H7 (cell line): ENCODE measurements at regions not wholly inside any gene's neighbourhood (a gene's known extent, or its start where the extent isn't known, plus 50 kb on each side); places are given as distances from the start of the nearest gene placed in this dataset.

Experiments used
- DNase-seq: peaks from one replicate; pipeline ENCODE4 v3.0.0; 2012
- H3K27me3 ChIP-seq: 2 replicates; pipeline ENCODE4 v1.6.0; 2011; ENCODE audit warnings: mild to moderate bottlenecking, low read length; ENCODE audit not compliant: control insufficient read depth, insufficient read depth
- H3K36me3 ChIP-seq: replicated peaks from 2 replicates; pipeline ENCODE4 v1.5.1; 2011; ENCODE audit warnings: low read length; ENCODE audit not compliant: control insufficient read depth, insufficient read depth
- H3K4me3 ChIP-seq: 2 replicates; pipeline ENCODE4 v1.5.1; 2011; ENCODE audit warnings: low read depth, mild to moderate bottlenecking, control low read depth, low read length, moderate library complexity; ENCODE audit not compliant: insufficient read depth

DNA sequence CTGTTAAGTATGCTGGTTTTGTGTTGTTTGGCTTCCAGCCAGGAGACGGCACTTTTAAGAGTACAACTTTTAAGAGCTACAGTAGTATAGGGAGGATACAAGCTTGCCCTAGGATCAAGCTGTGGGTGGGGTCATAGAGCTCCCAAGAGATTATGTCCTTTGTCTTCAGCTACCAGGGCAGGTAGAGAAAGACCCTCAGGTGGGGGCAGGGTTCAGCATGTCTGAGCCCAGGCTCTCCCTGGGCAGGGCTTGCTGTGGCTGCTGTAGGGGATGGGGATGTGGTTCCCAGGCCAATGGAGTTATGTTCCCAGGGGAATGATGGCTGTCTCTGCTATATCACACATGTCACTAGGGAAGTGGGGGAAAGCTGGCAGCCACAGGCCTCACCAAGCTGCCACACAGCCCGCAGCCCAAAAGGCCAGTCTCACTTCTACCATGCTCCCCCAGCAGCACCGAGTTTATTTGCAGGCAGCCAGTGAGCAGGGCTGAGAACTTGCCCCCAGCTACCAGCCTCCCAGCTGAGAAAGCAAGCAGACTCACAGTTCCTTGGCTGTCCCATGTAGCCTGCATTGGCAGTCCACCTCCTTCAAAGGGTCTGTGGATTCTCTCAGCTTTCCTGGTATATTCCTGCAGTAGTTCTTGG is 105.7 kb upstream of the ERBB4 start:
- DNase-seq, result no peak
- Histone ChIP-seq H3K36me3 (no peaks in the 10 kb centered on the region), H3K27me3 (no peaks in the 10 kb centered on the region), H3K4me3 (no peak overlapping the region)

DNA sequence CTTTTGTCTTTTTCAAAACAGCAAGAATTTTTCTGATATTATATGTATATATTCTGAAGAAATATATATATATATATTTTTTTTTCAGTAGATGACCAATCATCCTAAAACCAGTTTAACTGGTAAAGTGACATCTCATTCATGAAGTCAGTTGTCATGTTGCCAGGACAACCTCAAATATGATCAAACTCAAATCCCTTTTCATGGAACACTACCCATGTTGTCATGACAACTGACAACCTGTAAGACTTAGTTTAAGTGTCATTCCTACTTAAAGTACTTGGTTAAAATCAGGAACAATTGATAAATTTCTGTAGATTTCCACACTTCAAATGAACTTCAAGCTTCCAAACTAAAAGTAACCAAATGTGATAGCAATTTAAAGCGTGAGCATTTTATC is 101.8 kb upstream of the ERBB4 start:
- no peak overlapping the region for H3K4me3 ChIP-seq

DNA sequence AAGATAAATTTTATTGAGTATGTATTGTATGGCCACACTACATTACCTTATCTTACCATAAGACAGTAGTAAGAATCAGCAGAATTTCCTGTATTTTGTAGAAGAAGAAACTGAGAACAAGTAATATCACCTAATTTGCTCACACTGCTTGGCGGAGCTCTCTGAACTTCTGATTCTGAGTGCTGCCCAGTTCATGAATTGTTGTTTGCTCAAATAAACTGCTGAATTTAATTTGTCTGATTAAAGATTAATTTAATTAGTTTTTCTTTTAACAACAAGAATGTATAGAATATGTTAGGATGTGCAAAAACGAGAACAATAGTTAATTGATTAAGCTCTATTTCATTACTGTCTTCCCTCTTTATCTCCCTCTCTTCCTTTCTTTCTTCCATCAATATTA is 100.1 kb upstream of the ERBB4 start:
- Histone ChIP-seq H3K4me3 (no peak overlapping the region), H3K27me3 (no peaks in the 10 kb centered on the region), H3K36me3 (no peaks in the 10 kb centered on the region)
- no peak for DNase-seq

More for the DNA sequence above, 101.8 kb upstream of the ERBB4 start:
- no peak for DNase-seq
- no peaks in the 10 kb centered on the region for H3K36me3 ChIP-seq
- no peaks in the 10 kb centered on the region for H3K27me3 ChIP-seq

DNA sequence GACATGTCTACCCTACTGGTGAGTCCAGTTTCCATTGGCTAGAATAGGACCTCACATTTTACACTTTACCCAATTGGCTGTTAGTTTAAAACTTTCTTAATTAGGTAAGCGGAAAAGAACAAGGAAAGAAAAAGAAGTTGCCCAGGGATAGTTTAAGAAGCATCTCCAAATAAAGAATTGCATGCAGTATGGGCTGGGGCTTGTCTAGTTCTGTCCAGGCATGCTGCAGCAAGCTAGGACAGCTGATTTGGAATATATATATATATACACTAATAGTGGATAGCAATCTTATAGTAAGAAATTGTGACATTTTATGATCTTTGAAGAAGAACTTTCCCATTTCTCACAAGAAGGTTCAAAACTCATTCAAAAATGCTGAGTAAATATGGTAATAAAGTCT is 90.0 kb upstream of the ERBB4 start:
- Histone ChIP-seq H3K4me3 (no peak overlapping the region), H3K36me3 (no peaks in the 10 kb centered on the region), H3K27me3 (no peaks in the 10 kb centered on the region)
- DNase-seq, result no peak

DNA sequence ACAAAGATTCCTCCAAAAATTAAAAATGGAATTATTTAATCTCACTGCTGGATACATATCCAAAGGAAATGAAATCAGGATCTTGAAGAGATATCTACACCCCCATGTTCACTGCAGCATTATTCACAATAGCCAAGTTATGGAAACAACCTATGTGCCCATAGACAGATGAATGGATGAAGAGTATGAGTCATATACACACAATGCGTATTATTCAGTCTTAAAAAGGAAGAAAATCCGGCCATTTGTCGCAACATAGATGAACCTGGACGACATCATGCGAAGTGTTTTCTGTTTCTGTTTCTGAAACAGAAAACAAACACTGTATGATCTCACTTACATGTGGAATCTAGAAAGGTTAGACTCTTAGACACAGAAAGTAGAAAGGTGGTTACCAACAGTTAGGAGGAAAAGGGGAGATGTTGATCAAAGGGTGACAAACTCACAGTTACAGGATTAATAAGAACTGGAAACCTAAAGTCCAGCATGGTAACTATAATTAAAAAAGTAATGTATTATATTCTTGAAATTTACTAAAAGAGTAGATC is 87.8 kb upstream of the ERBB4 start:
- Histone ChIP-seq H3K4me3 (no peak overlapping the region), H3K36me3 (no peaks in the 10 kb centered on the region), H3K27me3 (no peaks in the 10 kb centered on the region)
- DNase-seq, result no peak

DNA sequence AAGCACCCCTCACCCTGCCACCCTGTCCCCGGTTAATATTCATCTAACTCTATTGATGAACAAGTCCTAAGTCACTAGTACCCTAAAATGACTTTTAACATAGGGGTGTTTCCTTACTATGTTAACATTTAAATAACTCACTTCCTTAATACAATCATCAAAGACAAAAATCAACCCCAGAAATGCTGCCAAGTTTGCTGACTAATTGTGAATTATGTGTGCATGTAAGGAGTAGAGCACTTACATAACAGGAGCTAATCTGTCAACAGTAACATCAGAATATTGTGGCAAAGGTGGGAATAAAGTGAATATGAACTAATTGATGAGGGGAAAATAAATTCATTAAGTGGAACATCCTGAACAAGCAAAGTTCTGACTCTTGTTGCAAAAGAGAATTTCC is 81.4 kb upstream of the ERBB4 start:
- Histone ChIP-seq H3K36me3 (no peaks in the 10 kb centered on the region), H3K4me3 (no peak overlapping the region)
- DNase-seq, result no peak

DNA sequence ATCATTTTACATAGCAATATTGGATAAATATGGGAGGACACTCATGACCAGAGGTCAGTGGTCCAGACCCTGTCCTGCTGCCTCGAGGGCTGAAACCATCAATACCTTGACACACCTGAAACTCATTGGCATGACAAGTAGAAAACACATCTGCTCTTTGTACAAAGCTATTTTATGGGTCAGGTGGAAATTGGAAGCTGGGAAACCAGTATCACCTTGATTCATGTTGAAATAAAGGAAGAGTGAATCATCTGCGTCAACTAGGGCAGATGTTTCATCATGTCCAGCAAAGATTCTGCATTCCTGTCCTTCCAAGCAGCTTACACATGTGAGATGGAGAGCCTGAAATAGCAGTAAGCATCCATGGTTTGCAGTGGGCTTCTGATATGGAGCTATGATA is 80.0 kb upstream of the ERBB4 start:
- Histone ChIP-seq H3K27me3 (no peaks in the 10 kb centered on the region), H3K4me3 (no peak overlapping the region), H3K36me3 (no peaks in the 10 kb centered on the region)
- no peak for DNase-seq

More for the DNA sequence above, 81.4 kb upstream of the ERBB4 start:
- no peaks in the 10 kb centered on the region for H3K27me3 ChIP-seq

DNA sequence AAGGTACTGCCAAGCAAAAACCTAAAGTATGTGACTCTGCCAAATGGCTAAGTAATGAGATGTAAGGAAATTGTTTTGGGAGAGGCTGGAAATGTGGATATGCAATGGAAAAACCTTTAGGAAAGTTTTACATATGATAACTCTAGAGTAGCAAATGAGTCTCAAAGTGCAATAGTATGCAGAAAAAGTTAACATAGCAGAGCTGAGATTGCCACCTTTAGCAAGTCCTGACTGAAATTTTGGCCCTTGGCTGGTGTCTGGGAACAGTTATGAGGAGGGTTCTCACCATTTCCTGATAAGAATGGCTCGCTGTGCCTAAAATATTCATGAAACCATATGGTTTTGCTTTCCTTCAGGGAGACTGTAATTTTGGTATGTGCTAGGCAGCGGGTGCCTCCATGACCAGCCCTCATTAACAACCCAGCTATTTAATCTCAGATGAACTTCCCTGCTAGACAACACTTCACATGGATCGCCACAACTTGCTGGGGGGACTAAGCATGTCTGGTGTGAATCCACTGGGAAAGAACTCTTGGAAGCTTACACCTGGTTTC is 72.3 kb upstream of the ERBB4 start:
- DNase-seq, result no peak
- Histone ChIP-seq H3K36me3 (no peaks in the 10 kb centered on the region), H3K27me3 (no peaks in the 10 kb centered on the region), H3K4me3 (no peak overlapping the region)

DNA sequence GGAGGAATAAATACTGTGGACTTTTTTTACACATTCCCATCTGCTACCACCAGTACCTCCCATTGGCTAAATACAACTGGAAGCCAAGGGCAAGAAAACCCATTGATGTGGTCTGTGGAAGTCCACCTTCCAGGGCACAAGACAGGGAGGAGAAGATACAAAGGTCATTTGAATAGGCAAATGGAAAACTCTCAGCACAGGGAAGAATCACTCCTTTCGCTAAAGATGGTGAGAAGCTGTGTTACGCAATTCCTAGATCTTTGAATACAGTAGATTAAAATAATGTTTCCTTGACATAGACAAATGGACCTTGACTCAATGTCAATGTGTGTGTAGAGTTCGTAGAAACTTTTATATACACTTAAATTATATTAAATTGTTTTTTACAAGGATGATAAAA is 70.9 kb upstream of the ERBB4 start:
- H3K27me3 ChIP-seq, result no peaks in the 10 kb centered on the region
- H3K36me3 ChIP-seq, result no peaks in the 10 kb centered on the region
- H3K4me3 ChIP-seq, result no peak overlapping the region
- DNase-seq, result no peak

DNA sequence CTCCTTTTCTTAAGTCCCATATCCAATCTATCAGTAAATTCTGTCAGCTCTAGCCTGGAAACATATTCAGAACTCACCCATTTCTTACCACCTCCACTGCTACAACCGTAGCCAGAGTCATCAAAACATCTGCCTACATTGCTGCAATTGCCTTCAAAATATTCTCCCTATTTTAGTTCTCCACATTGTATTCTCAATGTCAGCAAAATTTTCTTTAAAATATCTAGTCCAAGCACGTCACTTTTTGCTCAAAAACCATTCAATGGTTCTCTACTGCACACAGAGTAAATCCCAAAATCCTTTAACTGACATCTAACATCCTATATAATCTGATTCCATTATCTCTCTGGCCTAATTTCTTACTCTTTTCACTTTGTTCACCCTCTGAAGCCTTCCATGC is 68.5 kb upstream of the ERBB4 start:
- no peak for DNase-seq
- no peaks in the 10 kb centered on the region for H3K36me3 ChIP-seq
- no peaks in the 10 kb centered on the region for H3K27me3 ChIP-seq
- no peak overlapping the region for H3K4me3 ChIP-seq

DNA sequence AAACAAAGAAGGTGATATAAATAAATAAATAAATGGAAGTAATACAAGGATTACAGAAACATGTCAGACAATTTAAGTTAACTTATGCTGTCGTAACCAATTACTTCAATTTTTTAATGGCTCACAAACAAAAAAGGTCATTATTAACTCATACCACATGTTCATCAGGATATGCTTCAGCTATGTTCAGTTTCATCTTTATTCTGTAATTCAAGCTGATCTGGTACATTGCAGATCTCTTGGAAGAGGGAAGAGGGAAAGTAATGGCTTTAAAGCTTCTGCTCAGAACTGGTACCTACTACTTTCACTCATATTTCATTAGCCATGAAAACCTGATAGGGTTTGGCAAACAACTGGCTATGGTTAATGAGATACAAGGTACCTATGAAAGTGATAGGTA is 67.6 kb upstream of the ERBB4 start:
- no peaks in the 10 kb centered on the region for H3K27me3 ChIP-seq
- H3K36me3 ChIP-seq, result no peaks in the 10 kb centered on the region
- no peak overlapping the region for H3K4me3 ChIP-seq
- DNase-seq, result no peak

DNA sequence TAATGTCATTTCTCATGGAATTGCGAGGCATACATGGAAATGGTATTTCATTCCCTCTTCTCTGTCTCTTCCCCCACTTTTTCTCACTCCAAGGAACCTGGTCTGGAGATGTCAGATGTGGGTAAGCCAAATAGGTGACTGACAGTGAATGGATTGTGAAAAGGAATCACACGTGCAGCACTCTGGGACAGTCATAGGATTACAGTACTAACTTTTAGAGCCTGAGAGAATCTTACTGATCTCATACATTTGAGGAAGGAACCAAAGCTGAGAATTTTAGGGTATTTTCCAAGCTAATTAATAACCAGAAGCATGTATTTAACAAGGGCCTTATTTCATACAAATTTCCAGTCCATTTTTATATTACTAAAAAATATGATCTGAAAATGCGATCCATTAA is 58.1 kb upstream of the ERBB4 start:
- H3K27me3 ChIP-seq, result no peaks in the 10 kb centered on the region
- H3K36me3 ChIP-seq, result no peaks in the 10 kb centered on the region
- H3K4me3 ChIP-seq, result no peak overlapping the region
- no peak for DNase-seq

DNA sequence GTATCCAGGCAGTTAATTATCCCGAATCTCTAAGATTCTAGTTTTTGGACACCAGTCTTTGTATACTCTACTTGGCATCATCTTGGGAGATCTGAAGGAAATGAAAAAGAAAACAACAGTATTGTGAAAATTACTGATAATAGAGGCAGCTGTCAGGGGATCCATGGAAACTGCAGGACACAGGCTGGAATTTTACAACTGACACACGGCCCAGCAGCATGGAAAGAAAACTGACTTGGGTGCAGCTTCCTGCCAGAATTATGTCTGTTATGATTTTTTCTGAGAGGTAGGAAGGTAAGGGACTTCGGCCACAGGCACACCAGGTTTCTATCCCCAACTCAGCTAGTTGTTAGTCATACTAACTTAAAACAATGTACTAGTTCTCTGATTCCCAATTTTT is 57.7 kb upstream of the ERBB4 start:
- Histone ChIP-seq H3K4me3 (no peak overlapping the region), H3K36me3 (no peaks in the 10 kb centered on the region), H3K27me3 (no peaks in the 10 kb centered on the region)
- DNase-seq, result no peak

DNA sequence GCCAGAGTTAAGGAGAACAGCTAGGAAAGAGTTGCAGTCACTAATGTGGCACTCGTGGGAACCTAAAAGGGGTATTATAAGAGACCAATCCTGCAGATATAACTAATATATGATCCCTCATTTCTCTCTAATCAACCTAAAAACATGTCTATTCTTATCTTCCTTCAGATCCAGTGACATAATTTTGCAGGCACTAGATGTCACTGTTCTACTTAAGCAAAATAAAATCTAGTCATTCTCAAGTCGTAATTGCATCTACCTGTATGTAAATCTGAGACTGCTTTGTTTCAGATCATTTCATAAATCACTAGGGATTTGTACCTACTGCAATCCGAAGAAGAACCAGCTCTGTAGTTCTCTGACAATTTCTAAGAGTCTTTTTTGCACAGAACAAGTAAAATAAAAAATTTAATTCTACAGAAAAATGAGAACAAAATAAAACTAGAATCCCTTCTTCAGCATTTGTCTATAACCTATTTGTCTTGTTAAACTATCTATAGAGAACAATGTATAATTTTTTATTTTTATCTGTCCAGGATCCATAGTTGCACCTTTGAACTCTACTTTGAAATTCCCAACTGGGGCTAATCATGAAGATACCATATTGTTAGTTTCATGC is 56.5 kb upstream of the ERBB4 start:
- DNase-seq, result no peak
- Histone ChIP-seq H3K27me3 (no peaks in the 10 kb centered on the region), H3K4me3 (no peak overlapping the region)

DNA sequence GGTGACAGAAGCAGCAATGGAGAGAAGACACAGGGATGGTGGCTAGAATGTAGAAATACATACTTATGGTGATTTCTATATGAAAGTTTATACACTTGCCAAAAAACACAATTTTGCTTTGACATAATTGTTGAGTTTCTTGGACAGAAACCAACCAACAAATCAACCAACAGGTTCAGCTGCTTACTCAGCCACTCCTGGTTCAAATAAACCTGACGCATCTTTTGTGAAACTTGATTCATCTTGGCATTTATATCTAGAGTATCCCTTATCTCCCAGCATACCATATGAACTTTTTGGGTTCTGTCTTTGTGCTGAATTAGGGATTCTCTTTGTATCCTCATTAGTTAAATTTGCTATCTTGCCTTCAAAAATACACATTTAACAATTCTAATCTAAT is 54.1 kb upstream of the ERBB4 start:
- no peaks in the 10 kb centered on the region for H3K36me3 ChIP-seq
- no peak for DNase-seq
- no peak overlapping the region for H3K4me3 ChIP-seq
- no peaks in the 10 kb centered on the region for H3K27me3 ChIP-seq

More for the DNA sequence above, 56.5 kb upstream of the ERBB4 start:
- H3K36me3 ChIP-seq, result no peaks in the 10 kb centered on the region
